ENCODE measurements at regions not wholly inside any gene's neighbourhood (a gene's known extent, or its start where the extent isn't known, plus 50 kb on each side); places are given as distances from the start of the nearest gene placed in this dataset.

DNA sequence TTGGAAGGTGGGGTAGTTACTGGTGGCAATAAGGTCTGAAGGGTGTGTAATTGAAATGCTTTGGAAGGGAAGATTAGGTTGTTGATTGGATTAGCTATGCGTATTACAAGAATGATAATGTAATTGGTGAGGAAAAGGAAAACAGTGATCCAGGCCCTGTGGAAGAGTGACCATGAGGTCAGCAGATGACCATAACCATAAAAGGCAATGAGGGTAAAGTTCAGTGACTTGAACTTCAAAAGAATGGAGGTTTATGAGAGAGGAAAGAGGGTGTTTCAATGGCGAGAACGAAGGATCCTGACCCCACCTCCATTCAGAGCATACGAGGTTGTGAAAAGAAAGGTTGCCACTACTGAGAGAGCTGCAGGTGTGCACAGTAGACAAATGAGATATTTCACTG is 439.7 kb downstream of the CCSER2 start:
- TF ChIP-seq, protein P1, sequence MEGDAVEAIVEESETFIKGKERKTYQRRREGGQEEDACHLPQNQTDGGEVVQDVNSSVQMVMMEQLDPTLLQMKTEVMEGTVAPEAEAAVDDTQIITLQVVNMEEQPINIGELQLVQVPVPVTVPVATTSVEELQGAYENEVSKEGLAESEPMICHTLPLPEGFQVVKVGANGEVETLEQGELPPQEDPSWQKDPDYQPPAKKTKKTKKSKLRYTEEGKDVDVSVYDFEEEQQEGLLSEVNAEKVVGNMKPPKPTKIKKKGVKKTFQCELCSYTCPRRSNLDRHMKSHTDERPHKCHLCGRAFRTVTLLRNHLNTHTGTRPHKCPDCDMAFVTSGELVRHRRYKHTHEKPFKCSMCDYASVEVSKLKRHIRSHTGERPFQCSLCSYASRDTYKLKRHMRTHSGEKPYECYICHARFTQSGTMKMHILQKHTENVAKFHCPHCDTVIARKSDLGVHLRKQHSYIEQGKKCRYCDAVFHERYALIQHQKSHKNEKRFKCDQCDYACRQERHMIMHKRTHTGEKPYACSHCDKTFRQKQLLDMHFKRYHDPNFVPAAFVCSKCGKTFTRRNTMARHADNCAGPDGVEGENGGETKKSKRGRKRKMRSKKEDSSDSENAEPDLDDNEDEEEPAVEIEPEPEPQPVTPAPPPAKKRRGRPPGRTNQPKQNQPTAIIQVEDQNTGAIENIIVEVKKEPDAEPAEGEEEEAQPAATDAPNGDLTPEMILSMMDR (conservative IDR thresholded peaks at IDR 0.05; ENCODE audit: low read depth in 2 of 2): no peak
- TF ChIP-seq EZH2 (IDR thresholded peaks at IDR 0.05; ENCODE audit: low read depth, unreplicated experiment) (no peak), POLR2AphosphoS5 (IDR thresholded peaks at IDR 0.05; ENCODE audit: low read depth) (no peak), EZH2phosphoT487 (IDR thresholded peaks at IDR 0.05; ENCODE audit: unreplicated experiment) (no peak), CREB1 (CRISPR knock-in tag; IDR thresholded peaks at IDR 0.05; ENCODE audit: low read depth) (no peak)
- TF ChIP-seq, protein P2, sequence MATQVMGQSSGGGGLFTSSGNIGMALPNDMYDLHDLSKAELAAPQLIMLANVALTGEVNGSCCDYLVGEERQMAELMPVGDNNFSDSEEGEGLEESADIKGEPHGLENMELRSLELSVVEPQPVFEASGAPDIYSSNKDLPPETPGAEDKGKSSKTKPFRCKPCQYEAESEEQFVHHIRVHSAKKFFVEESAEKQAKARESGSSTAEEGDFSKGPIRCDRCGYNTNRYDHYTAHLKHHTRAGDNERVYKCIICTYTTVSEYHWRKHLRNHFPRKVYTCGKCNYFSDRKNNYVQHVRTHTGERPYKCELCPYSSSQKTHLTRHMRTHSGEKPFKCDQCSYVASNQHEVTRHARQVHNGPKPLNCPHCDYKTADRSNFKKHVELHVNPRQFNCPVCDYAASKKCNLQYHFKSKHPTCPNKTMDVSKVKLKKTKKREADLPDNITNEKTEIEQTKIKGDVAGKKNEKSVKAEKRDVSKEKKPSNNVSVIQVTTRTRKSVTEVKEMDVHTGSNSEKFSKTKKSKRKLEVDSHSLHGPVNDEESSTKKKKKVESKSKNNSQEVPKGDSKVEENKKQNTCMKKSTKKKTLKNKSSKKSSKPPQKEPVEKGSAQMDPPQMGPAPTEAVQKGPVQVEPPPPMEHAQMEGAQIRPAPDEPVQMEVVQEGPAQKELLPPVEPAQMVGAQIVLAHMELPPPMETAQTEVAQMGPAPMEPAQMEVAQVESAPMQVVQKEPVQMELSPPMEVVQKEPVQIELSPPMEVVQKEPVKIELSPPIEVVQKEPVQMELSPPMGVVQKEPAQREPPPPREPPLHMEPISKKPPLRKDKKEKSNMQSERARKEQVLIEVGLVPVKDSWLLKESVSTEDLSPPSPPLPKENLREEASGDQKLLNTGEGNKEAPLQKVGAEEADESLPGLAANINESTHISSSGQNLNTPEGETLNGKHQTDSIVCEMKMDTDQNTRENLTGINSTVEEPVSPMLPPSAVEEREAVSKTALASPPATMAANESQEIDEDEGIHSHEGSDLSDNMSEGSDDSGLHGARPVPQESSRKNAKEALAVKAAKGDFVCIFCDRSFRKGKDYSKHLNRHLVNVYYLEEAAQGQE (IDR thresholded peaks at IDR 0.05; ENCODE audit: unreplicated experiment): no peak

Measured in GM23338 (cell line).